ENCODE measurements at regions not wholly inside any gene's neighbourhood (a gene's known extent, or its start where the extent isn't known, plus 50 kb on each side); places are given as distances from the start of the nearest gene placed in this dataset.

DNA sequence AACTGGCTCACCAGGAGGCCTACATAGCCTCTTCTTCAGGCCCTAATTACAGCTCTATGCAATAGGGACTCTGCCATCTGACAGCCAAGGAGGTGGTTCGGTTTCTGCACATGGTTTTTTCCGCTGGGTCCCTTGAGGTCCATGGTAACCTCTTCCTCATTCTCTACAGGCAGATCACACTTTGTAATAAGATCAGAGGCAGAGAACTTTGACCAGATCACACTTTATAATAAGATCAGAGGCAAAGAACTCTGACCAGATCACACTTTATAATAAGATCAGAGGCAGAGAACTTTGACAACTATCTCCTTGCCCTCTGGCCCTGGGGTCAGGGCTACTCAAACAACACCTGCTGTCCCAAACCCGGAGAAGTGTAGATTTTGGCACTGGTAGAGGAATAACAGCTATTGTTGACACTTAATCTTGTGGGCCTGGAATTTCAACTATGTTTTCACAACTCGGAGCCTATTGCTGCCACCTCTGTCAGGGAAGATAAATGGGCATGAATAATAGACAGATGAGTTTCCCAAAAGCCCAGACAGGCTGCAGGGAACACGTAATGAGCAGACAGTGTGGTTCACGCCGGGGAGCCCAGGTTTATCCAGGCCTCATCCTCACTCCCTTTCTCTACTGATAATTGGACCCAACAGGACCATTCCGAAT, 246.1 kb downstream of the UQCRFS1 start:
- no peak for DNase-seq

DNA sequence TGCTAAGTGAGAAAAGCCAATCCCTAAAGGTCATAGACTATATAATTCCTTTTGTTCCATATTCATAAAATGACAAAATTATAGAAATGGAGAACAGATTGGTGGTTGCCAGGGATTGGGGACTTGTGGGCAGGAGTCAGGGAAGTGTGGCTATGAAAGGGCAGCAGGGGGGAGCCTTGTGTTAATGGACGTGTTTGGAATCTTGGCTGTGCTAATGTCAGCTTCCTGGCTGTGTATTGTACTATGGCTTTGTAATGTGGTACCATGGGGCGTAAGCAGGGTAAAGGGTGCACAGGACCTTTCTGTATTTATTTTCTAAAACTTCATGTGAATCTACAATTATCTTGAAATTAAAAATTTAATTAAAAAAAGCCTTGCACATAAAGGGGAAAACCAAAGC, 248.5 kb downstream of the UQCRFS1 start:
- DNase-seq, result no peak

DNA sequence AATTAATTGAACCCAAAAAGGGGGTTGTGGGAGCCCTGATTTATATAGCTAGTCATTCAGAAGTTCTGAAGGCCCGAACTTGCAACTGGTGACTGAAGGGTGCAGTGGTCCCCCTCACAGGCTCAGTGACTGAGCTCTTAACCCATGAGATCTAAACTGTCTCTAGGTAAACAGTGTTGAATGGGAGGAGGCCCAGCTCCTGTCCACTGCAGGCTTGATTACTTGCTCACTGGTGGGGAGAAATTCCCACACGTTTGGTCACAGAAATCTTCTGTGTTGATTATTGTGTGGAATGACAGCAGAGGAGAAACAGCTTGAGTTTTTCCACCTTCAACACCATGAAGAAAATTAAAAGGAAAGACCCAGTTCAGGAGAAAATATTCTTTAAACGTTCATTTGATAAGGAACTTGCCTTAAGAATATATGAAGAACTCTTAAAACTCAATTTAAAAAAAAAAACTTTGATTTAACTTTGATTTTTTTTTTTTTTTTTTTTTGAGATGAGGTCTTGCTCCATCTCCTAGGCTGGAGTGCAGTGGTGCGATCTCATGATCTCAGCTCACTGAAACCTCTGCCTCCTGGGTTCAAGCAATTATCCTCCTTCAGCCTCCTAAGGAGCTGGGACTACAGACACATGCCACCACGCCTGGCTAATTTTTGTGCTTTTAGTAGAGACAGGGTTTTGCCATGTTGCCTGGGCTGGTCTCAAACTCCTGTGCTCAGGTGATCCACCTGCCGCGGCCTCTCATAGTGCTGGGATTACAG, 249.3 kb downstream of the UQCRFS1 start:
- no peak for DNase-seq

DNA sequence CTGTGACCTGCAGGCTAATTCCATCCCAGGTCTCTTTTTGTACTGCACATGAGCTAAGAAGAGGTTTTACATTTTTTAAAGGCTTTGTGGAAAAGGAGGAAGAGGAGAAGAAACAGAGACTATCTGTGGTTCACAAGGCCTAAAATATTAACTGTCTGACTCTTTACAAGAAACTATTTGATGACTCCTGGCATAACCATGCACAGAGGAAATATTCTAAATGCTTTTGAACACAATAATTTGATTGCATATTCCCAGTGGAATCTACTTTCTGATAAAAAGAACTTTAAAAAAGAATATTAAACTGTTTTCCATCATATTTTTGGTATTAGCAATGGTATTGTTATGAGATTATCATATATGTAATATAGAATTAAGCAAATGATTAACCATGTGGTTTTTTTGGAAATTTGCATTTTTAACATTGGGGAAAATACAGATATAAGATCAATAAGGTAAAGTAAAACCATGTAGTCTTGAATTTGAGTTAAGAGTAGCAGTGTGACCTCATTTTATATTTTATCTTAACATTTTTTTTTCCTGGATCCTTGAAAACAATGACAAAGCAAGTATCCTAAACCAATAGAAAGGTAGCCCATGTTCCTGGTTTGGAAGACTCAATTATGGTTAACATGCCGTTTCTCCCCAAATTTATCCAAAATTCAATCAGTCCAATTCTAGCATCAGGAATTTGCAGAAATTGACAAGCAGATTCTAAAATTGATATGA, 251.0 kb downstream of the UQCRFS1 start:
- DNase-seq, result no peak

DNA sequence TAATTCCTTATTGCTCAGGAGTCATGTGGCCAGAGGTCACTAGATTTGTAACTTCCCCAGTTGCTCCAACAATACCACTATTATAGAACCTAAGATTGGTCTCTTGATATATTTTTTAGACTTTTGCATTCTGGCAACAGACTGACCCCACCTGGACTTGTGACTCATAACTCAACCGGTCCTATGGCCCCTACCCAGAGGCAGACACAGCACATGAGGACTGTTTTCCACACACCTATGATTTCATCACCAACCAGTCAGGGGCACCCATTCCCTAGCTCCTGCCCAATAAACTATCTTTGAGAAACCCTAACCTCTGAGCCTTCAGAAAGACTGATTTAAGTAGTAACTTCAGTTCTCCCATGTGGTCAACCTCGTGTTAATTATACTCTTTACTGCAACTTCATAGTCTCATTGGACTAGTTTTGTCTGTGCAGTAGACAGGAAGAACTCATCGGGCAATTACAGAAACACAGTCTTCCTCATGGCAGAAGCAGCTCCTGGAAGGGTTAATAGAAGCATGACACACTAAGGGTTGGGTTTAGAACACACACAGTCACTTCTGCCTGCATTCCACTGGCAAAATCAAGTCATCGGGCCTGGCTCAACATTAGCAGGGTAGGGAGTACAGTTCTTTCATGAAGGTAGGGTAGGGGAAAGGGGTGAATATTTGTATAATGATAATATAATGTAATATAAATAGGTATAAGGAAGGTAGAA, 251.8 kb downstream of the UQCRFS1 start:
- no peak for DNase-seq

DNA sequence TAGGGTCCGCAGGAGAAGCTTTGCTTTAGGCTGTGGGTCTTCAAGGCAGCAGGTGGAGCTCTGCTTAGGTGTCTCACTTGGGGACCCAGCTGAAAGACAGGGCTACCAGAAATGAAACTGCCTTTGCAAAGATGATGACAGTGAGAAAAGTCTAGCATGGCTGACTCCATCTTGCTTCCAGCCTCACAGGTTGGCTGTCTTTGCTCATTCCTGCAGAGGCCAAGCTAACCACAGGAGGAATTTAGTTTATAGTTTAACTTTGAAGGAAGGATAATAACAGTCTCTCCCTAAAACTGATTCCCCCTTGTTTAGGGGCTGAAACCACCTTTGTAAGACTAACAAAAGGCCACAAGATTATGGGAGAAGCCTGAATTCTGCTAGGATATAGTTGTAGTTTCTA, 252.4 kb downstream of the UQCRFS1 start:
- DNase-seq, result no peak

DNA sequence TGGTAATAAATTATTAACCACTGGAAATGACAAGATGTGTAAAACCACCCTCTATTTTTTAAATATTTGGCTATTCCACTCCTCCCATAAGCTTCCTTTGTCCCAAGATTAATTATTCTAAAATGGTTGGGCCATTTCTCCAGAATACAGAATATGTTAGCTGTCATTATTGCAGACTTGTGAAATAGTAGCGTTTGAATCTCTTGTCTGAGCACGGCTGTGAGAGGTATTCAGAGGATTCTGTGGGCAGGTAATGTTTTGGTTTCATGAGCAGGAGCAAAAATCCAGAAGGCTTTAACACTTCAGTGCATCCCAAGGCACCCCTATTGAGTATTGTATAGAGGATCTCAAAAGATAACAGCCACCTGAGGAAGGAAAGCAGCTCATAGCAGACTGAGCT, 256.0 kb downstream of the UQCRFS1 start:
- no peak for DNase-seq

DNA sequence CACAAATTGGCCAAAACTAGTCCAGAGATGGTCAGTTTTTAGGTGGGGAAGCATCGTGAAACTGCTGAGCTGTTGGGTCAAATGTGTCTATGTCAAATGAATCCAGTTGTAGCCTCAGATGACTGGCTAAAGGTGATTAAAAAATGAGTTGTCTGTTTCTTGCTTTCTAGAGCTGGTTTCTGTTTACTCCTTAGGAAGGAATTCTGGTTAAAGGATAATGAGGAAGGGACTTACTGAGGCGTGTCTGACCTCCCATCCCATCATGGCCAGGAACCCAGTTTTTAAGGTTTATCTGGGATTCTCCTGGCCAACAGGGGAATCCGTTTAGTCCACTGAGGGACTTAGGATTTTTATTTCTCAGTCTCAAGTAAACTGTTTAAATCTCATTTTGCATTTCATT, 256.5 kb downstream of the UQCRFS1 start:
- no peak for DNase-seq

DNA sequence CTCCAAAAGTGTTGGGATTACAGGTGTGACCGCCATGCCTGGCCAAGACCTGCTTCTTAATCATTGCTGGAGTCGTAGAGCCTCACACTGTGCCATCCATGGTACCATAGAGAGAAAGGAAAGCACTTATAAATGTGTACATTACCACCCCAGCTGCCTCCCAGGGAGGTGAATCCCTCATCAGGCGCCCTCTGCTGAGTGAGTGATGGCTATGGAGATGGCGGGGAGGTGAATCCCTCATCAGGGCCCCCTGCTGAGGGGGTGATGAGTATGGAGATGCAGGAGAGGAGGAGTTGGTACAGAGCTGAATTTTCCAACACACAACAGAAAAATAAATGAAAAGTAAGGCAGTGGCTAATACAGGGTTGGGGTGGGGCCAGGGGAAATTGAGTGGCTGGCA, 263.4 kb downstream of the UQCRFS1 start:
- no peak for DNase-seq

DNA sequence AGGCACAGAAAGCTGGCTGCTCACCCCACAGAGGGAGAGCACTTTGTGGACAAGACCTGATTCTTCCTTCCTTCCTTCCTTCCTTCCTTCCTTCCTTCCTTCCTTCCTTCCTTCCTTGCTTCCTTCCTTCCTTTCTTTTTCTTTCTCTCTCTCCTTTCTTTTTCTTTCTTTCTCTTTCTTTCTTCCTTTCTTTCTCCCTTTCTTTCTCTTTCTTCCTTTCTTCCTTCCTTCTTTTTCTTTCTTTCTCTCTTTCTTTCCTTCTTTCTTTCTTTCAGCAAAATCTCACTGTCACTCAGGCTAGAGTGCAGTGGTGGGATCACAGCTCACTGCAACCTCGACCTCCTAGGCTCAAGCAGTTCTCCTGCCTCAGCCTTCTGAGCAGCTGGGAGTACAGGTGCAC, 263.9 kb downstream of the UQCRFS1 start:
- no peak for DNase-seq

DNA sequence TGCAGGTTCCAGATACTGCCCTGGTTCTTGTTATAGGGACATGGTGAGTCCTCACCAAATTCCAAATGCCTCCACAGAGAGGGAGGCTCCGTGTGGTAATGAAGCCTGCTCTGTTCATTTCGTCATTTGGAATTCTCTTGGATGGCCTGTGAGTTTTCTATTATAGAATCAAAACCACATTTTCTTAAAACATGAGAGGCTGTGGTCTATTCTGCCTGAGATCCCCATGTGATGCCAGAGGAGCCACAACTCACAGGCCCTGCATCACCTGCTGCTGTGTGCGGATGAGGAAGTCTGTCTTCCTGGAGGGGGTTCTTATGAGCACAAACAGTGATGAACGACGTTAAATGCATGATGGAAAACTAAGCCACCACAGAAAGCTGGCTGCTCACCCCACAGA, 264.4 kb downstream of the UQCRFS1 start:
- no peak for DNase-seq

DNA sequence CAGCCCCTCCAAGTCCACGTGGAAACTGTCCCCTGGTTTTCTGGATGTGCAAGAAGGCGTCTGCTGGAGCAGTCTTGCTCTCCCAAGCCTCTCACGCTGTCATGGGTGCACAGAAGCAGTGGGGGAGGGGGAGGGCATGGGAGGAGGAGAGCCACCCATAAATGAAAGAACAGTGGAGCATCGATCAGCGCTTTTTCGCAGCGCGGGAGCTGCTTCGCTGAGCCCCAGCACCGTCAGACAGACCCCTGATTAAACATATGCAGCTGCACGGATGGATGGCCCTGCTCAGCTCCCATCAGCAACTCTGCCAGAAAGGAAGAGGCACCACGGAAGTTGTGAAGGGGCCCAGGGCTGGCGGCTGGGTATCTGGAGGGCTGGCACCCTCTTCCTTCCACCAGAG, 264.9 kb downstream of the UQCRFS1 start:
- no peak for DNase-seq

DNA sequence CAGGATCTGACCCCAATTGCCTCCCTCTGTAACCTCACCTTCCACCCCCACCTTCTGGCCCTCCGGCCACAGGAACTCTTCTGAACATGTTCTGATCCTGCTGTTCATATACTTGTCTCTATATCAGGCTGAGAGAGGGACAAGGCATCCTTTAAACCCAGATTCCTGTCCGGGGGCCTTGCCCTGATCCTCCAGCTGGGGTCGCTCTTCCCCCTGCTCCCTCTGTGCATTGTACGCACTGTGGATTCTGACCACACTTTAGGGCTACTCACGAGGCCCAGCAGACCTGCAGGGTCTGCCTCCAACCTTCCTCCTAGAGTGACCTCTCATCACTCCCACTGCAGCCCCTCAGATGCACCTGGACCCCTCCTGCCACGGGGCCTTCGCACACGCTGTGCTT, 269.3 kb downstream of the UQCRFS1 start:
- no peak for DNase-seq

DNA sequence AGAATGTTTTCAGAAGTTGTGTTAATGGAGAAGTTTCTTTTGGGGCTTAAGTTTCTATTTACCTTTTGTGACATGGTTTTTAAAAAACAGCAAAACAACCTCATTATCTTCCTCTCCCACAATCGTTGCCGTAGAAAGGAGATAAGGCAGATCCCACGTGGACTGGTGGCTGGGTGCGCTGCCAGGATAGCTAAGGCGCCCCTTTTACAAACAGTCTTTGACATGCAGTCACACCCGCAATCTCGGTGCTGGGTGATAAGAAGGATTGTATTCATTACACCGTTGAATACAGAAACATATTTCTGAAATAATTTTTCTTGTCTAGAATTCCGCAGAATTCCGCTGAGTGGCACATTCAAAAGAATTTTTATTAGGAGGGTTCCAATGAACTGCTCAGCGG, 271.1 kb downstream of the UQCRFS1 start:
- no peak for DNase-seq

DNA sequence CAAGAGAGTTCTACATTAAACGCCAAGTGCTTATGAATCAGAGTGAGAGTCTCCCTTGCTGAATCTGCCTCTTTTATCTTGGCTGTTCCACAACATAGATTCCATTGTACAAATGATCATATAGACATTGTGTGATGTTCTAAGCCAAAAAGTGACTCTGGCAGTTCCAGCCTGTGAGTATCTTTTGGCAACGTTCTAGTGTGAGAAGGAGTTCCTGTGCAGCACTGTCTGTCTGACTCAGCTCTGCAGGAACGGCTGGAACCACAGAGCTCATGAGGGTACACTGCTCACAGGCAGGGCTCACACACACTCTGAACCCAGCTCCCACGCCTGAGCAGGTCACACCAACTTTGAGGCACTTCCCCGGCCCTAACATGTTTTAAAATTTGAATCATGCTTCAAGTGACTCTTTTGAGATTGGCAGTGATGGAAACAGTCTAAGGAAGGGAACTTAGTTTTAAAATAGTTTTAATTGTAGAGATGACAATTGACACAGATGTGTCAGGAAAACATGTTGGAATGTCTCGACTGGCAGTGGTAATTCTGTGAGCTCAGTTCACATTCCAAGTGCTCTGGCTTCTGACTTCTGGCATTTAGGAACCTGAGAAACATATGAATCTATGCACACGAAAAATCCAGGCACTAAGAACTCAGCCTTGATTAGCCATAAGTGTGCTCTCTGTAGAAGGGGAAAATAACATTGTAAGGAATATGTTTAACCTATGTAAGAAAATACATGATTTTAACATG, 272.0 kb downstream of the UQCRFS1 start:
- DNase-seq, result no peak

DNA sequence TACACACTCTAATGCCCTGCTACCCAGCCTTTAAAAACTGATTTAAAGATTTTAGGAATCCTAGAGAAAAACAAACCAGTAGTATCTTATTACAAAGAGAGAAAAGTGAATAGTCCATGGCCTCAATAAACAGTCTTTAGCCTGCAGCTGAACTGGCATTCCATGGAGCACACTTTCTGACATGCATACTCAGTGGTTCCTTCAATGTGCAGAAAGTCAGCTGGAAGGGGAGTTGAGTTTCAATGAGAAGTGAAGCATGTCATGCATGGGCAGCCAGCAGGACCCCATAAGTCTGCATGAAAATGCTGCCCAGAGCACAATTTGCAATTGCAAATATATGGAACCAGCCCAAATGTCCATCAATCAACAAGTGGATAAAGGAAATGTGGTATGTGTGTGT, 273.7 kb downstream of the UQCRFS1 start:
- no peak for DNase-seq

DNA sequence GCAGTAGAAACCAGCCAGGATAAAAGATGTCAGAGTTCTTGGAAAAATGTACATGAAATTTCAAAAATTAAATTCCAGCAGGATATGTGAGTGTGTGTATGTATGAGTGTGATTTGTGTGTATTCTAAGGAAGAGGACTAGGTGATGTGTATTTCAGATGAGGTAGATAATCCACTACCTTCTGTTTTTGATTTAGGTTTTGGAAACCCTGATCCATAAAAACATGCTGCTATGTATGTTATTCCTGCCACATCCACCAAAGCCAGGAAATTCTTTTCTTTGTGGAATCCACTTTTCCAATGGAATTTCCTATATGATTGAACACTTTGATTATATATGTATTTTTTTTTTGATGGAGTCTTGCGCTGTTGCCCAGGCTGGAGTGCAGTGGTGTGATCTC, 276.9 kb downstream of the UQCRFS1 start:
- DNase-seq, result no peak

DNA sequence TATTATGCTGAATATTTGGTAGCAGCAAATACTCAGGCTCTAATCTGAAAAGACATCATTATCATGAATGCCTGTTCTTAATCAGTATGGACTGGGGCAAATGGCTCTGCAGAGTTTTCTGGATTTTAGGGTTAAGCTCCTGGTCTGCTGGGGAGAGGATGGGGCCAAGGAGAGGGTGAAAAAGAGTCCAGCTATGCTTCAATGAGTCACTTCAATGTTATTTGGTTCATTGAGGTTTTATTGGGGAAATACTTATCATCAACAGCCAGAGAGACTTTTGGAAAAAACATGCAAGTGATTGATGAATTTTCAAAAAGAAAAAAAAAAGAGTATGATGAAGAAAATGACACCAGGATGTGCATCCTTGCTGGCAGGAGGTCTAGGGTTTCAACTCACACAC, 278.3 kb downstream of the UQCRFS1 start:
- no peak for DNase-seq

DNA sequence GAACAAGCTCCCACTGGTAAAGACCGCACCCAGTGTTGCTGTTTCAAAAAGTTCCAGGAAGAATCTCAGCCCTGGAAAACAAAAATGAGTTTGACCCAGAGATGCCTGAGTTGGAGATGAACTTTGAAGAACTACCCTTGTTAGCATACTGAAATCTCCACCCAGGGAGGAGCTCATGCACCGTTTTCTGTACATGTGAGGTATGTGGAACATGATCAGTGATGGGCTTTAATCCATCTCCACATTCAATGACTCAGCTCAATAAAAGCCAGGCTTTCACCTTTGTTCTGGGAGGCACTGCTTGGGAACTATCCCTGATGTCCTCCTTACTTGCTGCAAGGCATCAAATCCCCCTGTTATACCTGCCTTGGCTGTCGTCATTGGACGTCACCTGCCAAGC, 279.9 kb downstream of the UQCRFS1 start:
- no peak for DNase-seq

DNA sequence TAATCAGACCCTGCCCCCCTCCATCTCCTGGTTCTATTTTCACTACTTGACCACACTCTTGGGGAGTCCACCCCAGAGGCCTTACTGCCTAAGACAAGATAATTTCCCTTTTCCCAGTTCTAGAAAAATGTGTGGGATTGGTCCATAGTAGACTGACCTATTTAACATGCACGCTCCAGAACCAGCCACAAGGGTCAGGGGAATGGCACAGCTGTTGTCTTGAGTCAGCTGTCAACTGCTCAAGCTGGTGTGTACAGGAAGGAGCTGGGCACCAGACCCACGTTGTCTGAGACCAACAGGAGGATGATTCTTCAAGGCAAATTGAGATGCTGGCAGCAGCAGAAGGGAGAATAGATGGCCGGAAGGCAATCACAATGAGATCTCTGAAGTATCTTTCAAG, 280.5 kb downstream of the UQCRFS1 start:
- no peak for DNase-seq

DNA sequence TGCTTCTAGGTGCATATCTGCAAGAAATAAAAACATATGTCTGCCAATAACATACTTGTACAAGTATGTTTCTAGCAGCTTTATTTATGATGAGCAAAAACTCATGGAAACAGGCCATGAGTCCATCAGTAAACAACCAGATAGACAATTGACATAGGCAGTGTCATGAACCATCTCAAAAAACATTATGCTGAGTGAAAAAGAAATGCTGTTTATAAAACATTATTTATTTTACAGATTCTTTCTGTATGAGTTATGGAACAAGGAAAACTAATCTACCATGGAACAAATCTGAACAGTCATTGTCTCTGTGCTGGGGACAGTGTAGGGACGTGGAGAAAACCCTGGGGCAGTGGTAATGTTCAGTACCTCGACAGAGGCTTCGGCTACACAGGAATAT, 283.9 kb downstream of the UQCRFS1 start:
- DNase-seq, result no peak

DNA sequence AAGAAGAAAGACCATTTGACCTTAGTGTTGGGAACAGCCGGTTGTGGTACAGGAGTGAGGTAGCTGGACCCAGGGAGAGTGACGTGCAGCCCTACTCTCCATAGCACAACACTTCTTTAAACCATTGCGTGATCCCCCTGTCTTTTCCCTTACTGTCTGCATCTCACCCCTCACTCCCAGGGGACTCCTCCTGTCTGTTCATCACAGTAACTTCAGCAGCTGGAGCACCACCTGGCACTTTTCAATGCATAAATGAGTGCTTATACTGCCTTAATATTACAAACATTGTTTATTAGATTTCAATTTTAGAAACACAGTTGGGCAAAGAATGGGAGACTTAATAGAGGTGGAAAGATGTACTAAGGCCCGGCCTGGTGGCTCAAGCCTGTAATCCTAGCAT, 285.5 kb downstream of the UQCRFS1 start:
- no peak for DNase-seq
